ENCODE measurements at regions not wholly inside any gene's neighbourhood (a gene's known extent, or its start where the extent isn't known, plus 50 kb on each side); places are given as distances from the start of the nearest gene placed in this dataset.

GRCh38 chr3:74165211-74165610, 449.2 kb downstream of the CNTN3 start:
- no peaks in the 10 kb centered on the region for H3K9me3 ChIP-seq
- H3K36me3 ChIP-seq, result no peaks in the 10 kb centered on the region
- H3K4me3 ChIP-seq, result no peak overlapping the region
- 83 to 86% methylated on average over 4 of the region's 4 CpGs for WGBS, 2 donors
- ATAC-seq (ENCODE audit: low FRiP score in 2 of 2) (no peak), DNase-seq (no peak)
- no peaks in the 10 kb centered on the region for H3K27me3 ChIP-seq
- TF ChIP-seq EP300 (IDR thresholded peaks at IDR 0.05) (no peak), POLR2A (IDR thresholded peaks at IDR 0.05) (no peak), POLR2AphosphoS5 (IDR thresholded peaks at IDR 0.05) (no peak), CTCF (IDR thresholded peaks at IDR 0.05) (no peak)
- H3K27ac ChIP-seq, result no peak overlapping the region
- no peaks in the 10 kb centered on the region for H3K4me1 ChIP-seq

- ATAC-seq (ENCODE audit: low FRiP score in 2 of 2) (no peak), DNase-seq (no peak)
- Histone ChIP-seq H3K4me1 (no peaks in the 10 kb centered on the region), H3K27ac (no peak overlapping the region), H3K27me3 (no peaks in the 10 kb centered on the region), H3K36me3 (no peaks in the 10 kb centered on the region), H3K4me3 (no peak overlapping the region), H3K9me3 (no peaks in the 10 kb centered on the region)
- TF ChIP-seq EP300 (IDR thresholded peaks at IDR 0.05) (no peak), POLR2A (IDR thresholded peaks at IDR 0.05) (no peak), POLR2AphosphoS5 (IDR thresholded peaks at IDR 0.05) (no peak), CTCF (IDR thresholded peaks at IDR 0.05) (no peak)
Observed at GRCh38 chr3:74149466-74149865, 465.0 kb downstream of the CNTN3 start.

- H3K4me3 ChIP-seq, result no peak overlapping the region
- no peaks in the 10 kb centered on the region for H3K4me1 ChIP-seq
- ATAC-seq (ENCODE audit: low FRiP score in 2 of 2) (no peak), DNase-seq (no peak)
- TF ChIP-seq POLR2AphosphoS5 (IDR thresholded peaks at IDR 0.05), result no peak
- no peak for TF ChIP-seq CTCF (IDR thresholded peaks at IDR 0.05)
- TF ChIP-seq POLR2A (IDR thresholded peaks at IDR 0.05), result no peak
- TF ChIP-seq EP300 (IDR thresholded peaks at IDR 0.05), result no peak
- H3K36me3 ChIP-seq, result no peaks in the 10 kb centered on the region
- no peak overlapping the region for H3K27ac ChIP-seq
- H3K9me3 ChIP-seq, result no peaks in the 10 kb centered on the region
- 55 to 85% methylated on average over 1 of the region's 1 CpG for WGBS, 2 donors
- H3K27me3 ChIP-seq, result no peaks in the 10 kb centered on the region
Observed at GRCh38 chr3:74145277-74145676, 469.2 kb downstream of the CNTN3 start.

GRCh38 chr3:74139648-74140047, 474.8 kb downstream of the CNTN3 start:
- no peak overlapping the region for H3K4me3 ChIP-seq

More at GRCh38 chr3:74139648-74140047, 474.8 kb downstream of the CNTN3 start:
- H3K4me1 ChIP-seq, result no peaks in the 10 kb centered on the region
- WGBS, 2 donors, result 49 to 55% methylated on average over 3 of the region's 3 CpGs
- TF ChIP-seq POLR2AphosphoS5 (IDR thresholded peaks at IDR 0.05) (no peak), POLR2A (IDR thresholded peaks at IDR 0.05) (no peak), EP300 (IDR thresholded peaks at IDR 0.05) (no peak), CTCF (IDR thresholded peaks at IDR 0.05) (no peak)
- H3K9me3 ChIP-seq, result no peaks in the 10 kb centered on the region
- no peaks in the 10 kb centered on the region for H3K36me3 ChIP-seq
- H3K27ac ChIP-seq, result no peak overlapping the region
- no peaks in the 10 kb centered on the region for H3K27me3 ChIP-seq
- DNase-seq (no peak), ATAC-seq (ENCODE audit: low FRiP score in 2 of 2) (no peak)

Data from upper lobe of left lung (tissue), 6 donors.